SW 1271 (cell line): ENCODE measurements at regions not wholly inside any gene's neighbourhood (a gene's known extent, or its start where the extent isn't known, plus 50 kb on each side); places are given as distances from the start of the nearest gene placed in this dataset.
"Not testable (repeated sequence)": the region's sequence is repeated elsewhere in the genome, so short reads cannot be mapped to it uniquely, and the experiment has no call there.

Experiments used
- DNase-seq, 2 experiments: peaks; one replicate each; lab custom pipeline; 2025; lab: John Stamatoyannopoulos, UW

GRCh38 chr1:43042773-43043457 lies 84.2 kb upstream of the SLC2A1 start:
- DNase-seq: no peak

- DNase-seq: no peak
Observed at GRCh38 chr1:43042127-43042526, 83.5 kb upstream of the SLC2A1 start.

- no peak for DNase-seq
Observed at GRCh38 chr1:43041591-43041990, 82.9 kb upstream of the SLC2A1 start.

- no peak for DNase-seq
Observed at GRCh38 chr1:43039228-43040055, 80.8 kb upstream of the SLC2A1 start.

- no peak for DNase-seq
Observed at GRCh38 chr1:43038232-43038935, 79.7 kb upstream of the SLC2A1 start.

- DNase-seq: no peak
Observed at GRCh38 chr1:43037466-43037865, 78.8 kb upstream of the SLC2A1 start.

GRCh38 chr1:43036932-43037331 lies 78.3 kb upstream of the SLC2A1 start:
- DNase-seq: no peak

- no peak for DNase-seq
Observed at GRCh38 chr1:43035821-43036741, 77.4 kb upstream of the SLC2A1 start.

- no peak for DNase-seq
Observed at GRCh38 chr1:43034778-43035177, 76.1 kb upstream of the SLC2A1 start.

- no peak for DNase-seq
Observed at GRCh38 chr1:43034195-43034658, 75.6 kb upstream of the SLC2A1 start.

- DNase-seq: no peak
Observed at GRCh38 chr1:43031316-43032203, 72.9 kb upstream of the SLC2A1 start.

- no peak for DNase-seq
Observed at GRCh38 chr1:43024905-43025304, 66.2 kb upstream of the SLC2A1 start.

- DNase-seq: no peak
Observed at GRCh38 chr1:43021547-43022474, 63.1 kb upstream of the SLC2A1 start.

GRCh38 chr1:43019226-43019625 lies 60.6 kb upstream of the SLC2A1 start:
- DNase-seq: no peak

GRCh38 chr1:43018121-43018520 lies 59.5 kb upstream of the SLC2A1 start:
- no peak for DNase-seq

GRCh38 chr1:43015269-43015668 lies 56.6 kb upstream of the SLC2A1 start:
- DNase-seq: no peak

- DNase-seq: not testable (repeated sequence)
Observed at GRCh38 chr1:43014579-43014978, 55.9 kb upstream of the SLC2A1 start.

GRCh38 chr1:43011020-43011419 lies 52.4 kb upstream of the SLC2A1 start:
- no peak for DNase-seq

GRCh38 chr1:43009274-43009673 lies 50.6 kb upstream of the SLC2A1 start:
- DNase-seq: no peak
